IMR-90 (cell line): ENCODE measurements at regions not wholly inside any gene's neighbourhood (a gene's known extent, or its start where the extent isn't known, plus 50 kb on each side); places are given as distances from the start of the nearest gene placed in this dataset.

Source experiments
- CTCF ChIP-seq: conservative IDR thresholded peaks from 2 replicates; pipeline ENCODE4 v1.5.1; 2012; ENCODE audit warnings: mild to moderate bottlenecking, low read depth, low read length, improper control_type of control experiment
- MXI1 ChIP-seq: IDR thresholded peaks from 2 replicates; pipeline ENCODE4 v1.6.1; 2012; ENCODE audit warnings: low read depth, mild to moderate bottlenecking, low read length, moderate library complexity, borderline replicate concordance
- POLR2A ChIP-seq: IDR thresholded peaks from 2 replicates; pipeline ENCODE4 v1.6.1; 2012; ENCODE audit warnings: mild to moderate bottlenecking, low read depth, low read length
- RFX5 ChIP-seq: IDR thresholded peaks from 2 replicates; pipeline ENCODE4 v1.8.0; 2012; ENCODE audit warnings: low read depth, mild to moderate bottlenecking, low read length, moderate library complexity

- TF ChIP-seq CTCF = no peak
- TF ChIP-seq POLR2A = no peak
- no peak for TF ChIP-seq RFX5
- no peak for TF ChIP-seq MXI1
Observed at GRCh38 chr3:196141866-196142201, 59.9 kb upstream of the TFRC start.
